Effector memory CD8-positive, alpha-beta T cell (primary cell): ENCODE measurements at regions not wholly inside any gene's neighbourhood (a gene's known extent, or its start where the extent isn't known, plus 50 kb on each side); places are given as distances from the start of the nearest gene placed in this dataset.

Experiments used
- ATAC-seq: fragments of 150-1000 bp; cut with Tn5 transposase; replicated peaks from 2 replicates; pipeline ENCODE4 v1.10.0; 2021; ENCODE audit warnings: mild to moderate bottlenecking, moderate library complexity
- DNase-seq, 3 experiments: peaks; one replicate each; pipeline ENCODE4 v3.0.0; 2021
- H3K27ac Mint-ChIP-seq, 2 donors: one replicate each; pipeline ENCODE4 v1.8.0; 2022; ENCODE audit warnings: mild to moderate bottlenecking in 2 of 2, mixed read lengths in 2 of 2, moderate library complexity in 2 of 2
- H3K27me3 Mint-ChIP-seq, 2 donors: one replicate each; pipeline ENCODE4 v1.8.0; 2022; ENCODE audit warnings: mixed read lengths in 2 of 2
- H3K36me3 Mint-ChIP-seq: one replicate; pipeline ENCODE4 v1.8.0; 2022; ENCODE audit warnings: mild to moderate bottlenecking, moderate library complexity, mixed read lengths; ENCODE audit not compliant: insufficient read depth
- H3K4me1 Mint-ChIP-seq, 2 donors: one replicate each; pipeline ENCODE4 v1.8.0; 2022; ENCODE audit warnings: low read depth in 2 of 2, mixed read lengths in 2 of 2
- H3K4me3 Mint-ChIP-seq, 2 donors: one replicate each; pipeline ENCODE4 v1.8.0; 2022; ENCODE audit warnings: mild to moderate bottlenecking in 2 of 2, mixed read lengths in 2 of 2, moderate library complexity in 2 of 2
- H3K9me3 Mint-ChIP-seq, 2 donors: one replicate each; pipeline ENCODE4 v1.8.0; 2022; ENCODE audit warnings: mixed read lengths in 2 of 2

DNA sequence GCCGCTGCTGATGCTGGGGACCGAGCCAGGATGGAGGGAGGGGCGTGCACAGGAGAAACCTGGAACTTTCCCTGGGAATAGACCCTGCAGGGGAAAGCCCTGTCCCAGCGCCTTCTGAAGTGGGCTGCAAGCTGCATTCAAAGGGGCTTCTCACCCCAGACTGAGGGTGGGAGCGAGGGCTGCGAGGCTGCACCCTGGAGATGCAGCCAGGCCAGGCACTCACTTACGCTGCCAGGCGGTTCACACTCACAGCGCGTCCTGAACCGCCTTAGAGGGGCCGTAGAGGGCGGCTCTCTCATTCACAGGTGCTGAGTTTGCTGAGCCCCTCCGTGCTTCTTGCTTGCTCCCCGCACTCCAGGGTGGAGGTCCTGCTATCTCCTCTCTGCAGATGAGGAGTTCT, 208.5 kb upstream of the C14orf180 start:
- peaks cover 0 to 9% of the 10 kb centered on the region in 2 donors for H3K27me3 Mint-ChIP-seq
- H3K4me1 Mint-ChIP-seq = peaks cover 8% of the 10 kb centered on the region in 2 donors
- no peak overlapping the region for H3K27ac Mint-ChIP-seq
- DNase-seq (no peak), ATAC-seq (no peak)
- H3K36me3 Mint-ChIP-seq = no peaks in the 10 kb centered on the region
- H3K9me3 Mint-ChIP-seq = no peaks in the 10 kb centered on the region
- no peak overlapping the region for H3K4me3 Mint-ChIP-seq

DNA sequence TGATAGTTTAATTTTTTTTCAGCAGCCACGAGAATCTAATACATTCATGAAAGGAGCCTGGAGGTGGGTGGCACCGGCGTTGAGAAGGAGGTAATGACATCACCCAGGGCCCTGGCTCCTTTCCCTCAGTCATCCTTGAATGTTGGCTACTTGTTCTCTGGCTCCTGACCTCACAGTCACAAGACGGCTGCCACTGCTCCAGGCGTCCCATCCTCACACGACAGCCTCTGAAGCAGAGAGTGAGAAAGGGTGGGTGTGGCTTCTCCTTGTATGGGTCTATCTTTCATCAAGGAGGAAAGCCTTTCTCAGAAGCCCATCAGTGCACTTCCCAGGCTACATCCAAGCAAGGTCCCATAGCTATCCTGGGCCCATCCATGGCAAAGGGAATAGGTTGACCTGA, 207.6 kb upstream of the C14orf180 start:
- Mint-ChIP-seq H3K27ac (peak overlapping the region; percentile 31 to 55), H3K4me1 (peaks cover 6 to 8% of the 10 kb centered on the region in 2 donors), H3K36me3 (no peaks in the 10 kb centered on the region), H3K4me3 (no peak overlapping the region), H3K9me3 (no peaks in the 10 kb centered on the region), H3K27me3 (peaks cover 0 to 16% of the 10 kb centered on the region in 2 donors)
- DNase-seq (no peak), ATAC-seq (no peak)

DNA sequence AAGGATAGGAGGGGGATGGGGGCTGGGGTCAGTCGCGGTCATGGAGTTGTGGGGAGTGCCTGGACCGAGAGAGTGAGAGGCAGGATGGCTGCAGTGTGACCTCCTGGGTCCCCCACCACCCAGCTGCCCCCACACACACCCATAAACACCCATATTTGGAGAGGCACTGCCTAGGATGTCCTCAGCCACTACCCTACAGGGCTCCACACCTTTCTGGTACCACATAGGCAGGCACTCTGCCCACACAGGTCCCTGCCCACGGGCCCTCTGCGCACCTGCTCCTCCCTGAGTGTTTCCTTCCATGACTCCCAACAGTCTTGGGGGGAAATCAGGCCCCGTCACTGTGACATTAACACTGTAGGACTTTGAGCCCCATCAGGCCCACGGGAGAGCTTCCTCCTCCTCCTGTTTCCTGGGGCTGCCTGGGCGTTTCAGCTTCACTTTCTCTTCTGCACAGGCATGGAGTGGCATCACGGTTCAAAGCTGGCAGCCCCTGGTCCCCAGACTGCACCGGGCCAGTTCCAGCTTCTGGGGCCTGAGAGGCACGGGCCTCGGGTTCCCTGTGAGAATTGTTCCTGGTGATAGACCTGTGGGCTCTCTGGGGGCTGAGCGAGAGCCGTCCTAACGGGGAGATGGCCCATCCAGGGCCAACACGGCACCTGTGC, 207.0 kb upstream of the C14orf180 start:
- ATAC-seq (no peak), DNase-seq (no peak)
- H3K36me3 Mint-ChIP-seq = no peaks in the 10 kb centered on the region
- H3K4me1 Mint-ChIP-seq = peaks cover 6 to 8% of the 10 kb centered on the region in 2 donors
- H3K9me3 Mint-ChIP-seq = no peaks in the 10 kb centered on the region
- H3K27ac Mint-ChIP-seq = peak overlapping the region; percentile 31 to 55
- no peak overlapping the region for H3K4me3 Mint-ChIP-seq
- H3K27me3 Mint-ChIP-seq = peaks cover 0 to 22% of the 10 kb centered on the region in 2 donors

DNA sequence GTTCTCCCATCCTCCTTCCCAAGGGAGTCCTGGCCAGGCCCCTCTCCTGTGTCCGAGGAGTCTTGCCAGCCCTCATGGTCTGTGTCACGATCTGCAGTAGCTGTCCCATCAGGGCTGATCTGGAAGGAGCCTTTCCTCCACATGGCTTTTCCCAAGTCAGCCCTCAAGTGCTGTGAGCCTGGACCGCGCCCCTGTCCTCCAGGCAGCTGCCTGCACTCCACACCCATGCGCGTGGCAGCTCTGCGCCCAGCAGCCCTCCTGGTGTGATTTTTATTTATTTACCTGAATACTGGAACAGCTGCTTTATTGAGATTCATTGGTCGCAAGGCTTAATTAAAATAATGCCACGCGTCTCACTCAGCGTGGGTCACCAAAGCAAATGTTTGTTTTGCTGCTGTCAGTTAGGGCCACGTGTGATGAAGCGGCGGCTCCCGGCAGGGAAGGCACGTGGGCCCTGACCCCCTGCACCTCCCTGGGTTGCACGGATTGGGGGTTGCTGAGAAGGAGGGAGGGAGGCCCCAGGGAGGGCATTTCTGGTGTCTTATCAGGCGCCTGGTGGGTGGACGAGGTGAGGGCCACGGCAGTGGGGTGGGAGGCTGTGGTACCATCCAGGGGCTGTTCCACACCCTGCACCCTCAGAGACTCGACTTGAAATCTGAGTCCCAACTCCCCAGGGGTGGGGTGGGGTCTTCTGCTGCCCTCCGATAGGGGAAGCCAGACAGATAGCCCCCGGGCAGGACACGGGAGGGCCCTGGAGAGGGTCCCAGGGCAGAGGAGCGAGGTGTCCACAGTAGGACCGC, 206.3 kb upstream of the C14orf180 start:
- ATAC-seq = no peak
- Mint-ChIP-seq H3K36me3 (no peaks in the 10 kb centered on the region), H3K4me1 (peaks cover 6 to 8% of the 10 kb centered on the region in 2 donors), H3K27me3 (peaks cover 0 to 27% of the 10 kb centered on the region in 2 donors), H3K9me3 (no peaks in the 10 kb centered on the region), H3K27ac (no peak overlapping the region), H3K4me3 (no peak overlapping the region)
- no peak for DNase-seq

DNA sequence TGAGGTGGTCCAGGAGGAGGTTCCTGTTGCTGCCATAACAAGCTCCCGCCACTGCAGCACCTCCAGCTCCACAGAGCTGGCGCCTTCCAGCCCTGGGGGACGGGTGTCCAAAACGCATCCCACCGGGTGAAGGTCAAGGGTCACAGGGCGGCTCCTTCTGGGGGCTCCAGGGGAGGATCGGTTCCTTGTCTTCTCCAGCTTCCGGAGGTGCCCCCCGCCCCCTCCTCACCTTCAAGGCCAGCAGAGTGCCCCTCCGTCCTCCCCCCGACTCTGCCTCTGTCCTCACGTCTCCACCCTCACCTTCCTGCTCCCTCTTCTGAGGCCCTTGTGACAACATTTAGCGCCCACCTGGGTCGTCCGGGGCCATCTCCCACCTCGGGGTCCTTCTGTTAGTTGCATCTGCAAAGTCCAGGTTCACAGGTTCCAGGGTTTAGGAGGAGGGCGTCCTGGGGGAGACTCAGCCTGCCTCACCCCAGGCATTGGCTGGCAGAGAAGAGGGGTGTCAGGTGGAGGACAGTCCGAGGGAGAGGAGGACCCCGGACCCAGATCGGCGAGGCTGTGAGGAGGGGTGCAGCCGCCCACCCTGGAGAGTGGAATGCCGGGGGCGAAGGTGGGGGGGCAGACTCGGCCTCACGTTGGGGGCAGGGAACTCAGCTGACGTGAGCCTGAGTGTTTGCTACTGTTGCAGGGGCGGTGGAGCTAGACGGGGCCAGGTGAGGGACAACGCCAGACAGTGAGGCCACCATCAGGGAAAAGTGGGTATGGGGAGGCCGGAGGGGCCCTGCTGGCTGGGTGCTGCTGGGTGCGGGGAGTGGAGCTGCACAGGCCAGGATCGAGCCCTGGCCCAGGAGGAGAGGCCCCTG, 205.5 kb upstream of the C14orf180 start:
- Mint-ChIP-seq H3K36me3 (no peaks in the 10 kb centered on the region), H3K9me3 (no peaks in the 10 kb centered on the region), H3K27me3 (peaks cover 0 to 27% of the 10 kb centered on the region in 2 donors), H3K4me3 (no peak overlapping the region), H3K4me1 (peaks cover 6 to 8% of the 10 kb centered on the region in 2 donors), H3K27ac (no peak overlapping the region)
- ATAC-seq (no peak), DNase-seq (no peak)

DNA sequence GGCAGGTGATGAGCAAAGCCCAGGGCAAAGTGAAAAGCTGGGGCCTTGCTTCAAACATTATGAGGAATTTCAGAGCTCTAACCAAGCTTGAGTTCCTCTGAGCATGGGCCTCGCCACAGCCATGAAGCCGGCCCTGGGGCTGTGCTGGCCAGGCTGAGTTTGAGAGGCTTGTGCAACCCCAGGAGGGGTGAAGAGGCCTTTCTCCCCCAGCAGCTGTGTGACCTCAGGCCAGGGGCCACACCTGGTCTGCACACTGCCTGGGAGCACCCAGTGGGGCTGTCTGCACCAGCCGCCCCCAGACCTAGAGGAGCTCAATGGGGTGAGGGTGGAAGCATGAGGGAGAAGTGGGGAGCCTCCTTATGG, 204.9 kb upstream of the C14orf180 start:
- Mint-ChIP-seq H3K9me3 (no peaks in the 10 kb centered on the region), H3K4me1 (peaks cover 6 to 8% of the 10 kb centered on the region in 2 donors), H3K4me3 (no peak overlapping the region), H3K27ac (peak overlapping the region in 1 of 2 donors; percentile 33), H3K36me3 (no peaks in the 10 kb centered on the region), H3K27me3 (peaks cover 0 to 23% of the 10 kb centered on the region in 2 donors)
- DNase-seq (no peak), ATAC-seq (no peak)

DNA sequence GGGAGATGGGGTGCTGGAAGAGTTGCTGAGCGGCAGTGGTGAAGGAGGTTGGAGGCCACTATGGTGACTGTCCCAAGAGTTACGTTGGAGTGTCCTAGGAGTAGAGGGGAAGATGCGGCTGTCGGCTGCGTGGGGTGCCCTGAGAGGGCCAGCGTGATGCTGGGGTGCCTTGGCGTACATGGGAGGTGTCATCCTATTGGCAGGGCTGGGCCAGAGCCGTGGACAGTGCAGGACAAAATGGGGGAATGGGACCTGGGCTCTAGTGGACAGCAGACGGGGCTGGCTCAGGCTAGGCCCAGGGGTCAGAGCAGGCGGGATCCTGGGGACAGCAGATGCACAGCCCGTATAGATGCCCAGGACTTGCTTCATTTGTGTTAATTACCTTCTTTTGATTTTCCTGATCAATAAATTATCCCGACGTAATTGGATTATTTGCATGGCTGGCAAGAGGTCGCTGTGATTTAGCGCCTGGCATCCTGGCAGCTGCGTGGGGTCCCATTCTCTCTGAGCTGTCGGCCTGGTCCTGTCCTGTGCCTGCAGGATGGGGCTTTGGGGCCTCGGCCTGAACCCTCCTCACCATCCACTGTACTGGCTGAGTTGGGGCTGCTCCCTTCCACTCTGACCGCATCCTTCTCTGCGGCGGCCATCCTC, 203.9 kb upstream of the C14orf180 start:
- no peak overlapping the region for H3K27ac Mint-ChIP-seq
- no peak overlapping the region for H3K4me3 Mint-ChIP-seq
- H3K27me3 Mint-ChIP-seq = peaks cover 0 to 18% of the 10 kb centered on the region in 2 donors
- no peaks in the 10 kb centered on the region for H3K9me3 Mint-ChIP-seq
- H3K36me3 Mint-ChIP-seq = no peaks in the 10 kb centered on the region
- DNase-seq = no peak
- peaks cover 3 to 8% of the 10 kb centered on the region in 2 donors for H3K4me1 Mint-ChIP-seq
- ATAC-seq = no peak

DNA sequence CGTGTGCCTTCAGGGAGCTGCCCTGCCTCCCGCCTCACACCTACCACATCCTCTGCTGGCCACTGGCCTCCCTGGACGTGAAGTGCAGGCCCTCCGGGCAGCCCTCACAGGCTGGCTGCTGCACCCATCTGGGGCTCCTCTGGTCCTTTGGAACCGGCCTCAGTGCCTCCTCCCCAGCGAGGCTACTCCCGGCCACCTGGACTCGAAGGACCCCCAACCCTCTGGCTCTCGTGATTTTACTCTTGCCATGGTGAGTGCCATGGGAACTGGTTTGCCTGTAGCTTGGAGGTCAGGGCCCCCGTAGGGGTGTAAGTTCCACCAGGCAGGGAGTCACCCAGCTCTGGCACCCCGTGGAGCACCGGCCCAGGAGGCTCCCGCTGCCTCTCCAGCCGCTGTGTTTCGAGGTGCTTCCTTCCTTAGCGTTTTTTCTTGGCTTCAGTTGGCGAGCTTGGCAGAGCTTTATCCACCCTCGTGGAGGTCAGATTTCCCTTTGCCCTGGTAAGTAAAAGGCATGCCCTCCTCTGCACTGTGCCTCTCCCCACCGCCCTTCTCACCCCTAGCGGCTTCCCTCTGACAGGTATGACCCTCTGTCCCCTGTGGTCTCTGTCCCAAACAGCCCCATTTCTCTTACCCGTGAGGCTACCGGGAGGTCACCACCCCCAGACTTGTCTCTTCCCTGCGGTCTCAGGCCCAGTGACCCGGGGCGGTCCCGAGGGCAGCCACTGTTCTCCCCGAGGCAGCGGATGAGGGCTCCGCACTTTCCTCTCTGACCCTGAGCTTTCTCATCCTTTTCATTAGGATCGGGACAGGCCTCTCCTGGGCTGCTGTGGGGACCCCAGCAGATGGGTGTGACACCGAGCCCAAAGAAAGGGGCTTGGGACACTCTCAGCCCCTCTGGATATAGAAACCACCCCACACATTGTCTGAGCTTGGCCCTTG, 203.1 kb upstream of the C14orf180 start:
- peak overlapping the region in 1 of 2 donors; percentile 41 for H3K27ac Mint-ChIP-seq
- no peaks in the 10 kb centered on the region for H3K36me3 Mint-ChIP-seq
- H3K9me3 Mint-ChIP-seq = peaks cover 5 to 6% of the 10 kb centered on the region in 2 donors
- peaks cover 5 to 18% of the 10 kb centered on the region in 2 donors for H3K27me3 Mint-ChIP-seq
- DNase-seq = no peak
- H3K4me1 Mint-ChIP-seq = peaks cover 3 to 8% of the 10 kb centered on the region in 2 donors
- no peak for ATAC-seq
- no peak overlapping the region for H3K4me3 Mint-ChIP-seq

DNA sequence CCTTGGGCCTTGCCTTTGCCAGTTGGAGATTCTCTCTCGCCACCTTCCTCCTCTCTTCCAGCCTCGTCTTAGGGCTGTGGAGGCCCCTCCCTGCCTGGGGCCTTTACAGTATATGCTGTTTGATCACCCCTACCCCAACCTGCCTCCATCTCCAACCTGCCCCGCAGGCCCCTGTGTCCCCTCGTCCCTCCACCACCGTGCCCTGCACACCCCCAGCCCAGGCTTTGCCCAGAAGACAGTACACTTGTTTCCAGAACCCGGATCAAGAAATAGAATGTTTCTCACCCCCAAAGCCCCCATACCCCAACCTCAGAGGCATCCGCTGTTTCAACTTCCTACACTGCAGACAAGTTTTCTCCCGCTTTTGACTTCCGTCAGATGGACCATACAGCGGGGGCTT, 202.3 kb upstream of the C14orf180 start:
- no peak for ATAC-seq
- peaks cover 3 to 8% of the 10 kb centered on the region in 2 donors for H3K4me1 Mint-ChIP-seq
- H3K4me3 Mint-ChIP-seq = no peak overlapping the region
- peaks cover 7 to 11% of the 10 kb centered on the region in 2 donors for H3K9me3 Mint-ChIP-seq
- peaks cover 8 to 18% of the 10 kb centered on the region in 2 donors for H3K27me3 Mint-ChIP-seq
- no peak for DNase-seq
- peak overlapping the region in 1 of 2 donors; percentile 41 for H3K27ac Mint-ChIP-seq
- no peaks in the 10 kb centered on the region for H3K36me3 Mint-ChIP-seq

DNA sequence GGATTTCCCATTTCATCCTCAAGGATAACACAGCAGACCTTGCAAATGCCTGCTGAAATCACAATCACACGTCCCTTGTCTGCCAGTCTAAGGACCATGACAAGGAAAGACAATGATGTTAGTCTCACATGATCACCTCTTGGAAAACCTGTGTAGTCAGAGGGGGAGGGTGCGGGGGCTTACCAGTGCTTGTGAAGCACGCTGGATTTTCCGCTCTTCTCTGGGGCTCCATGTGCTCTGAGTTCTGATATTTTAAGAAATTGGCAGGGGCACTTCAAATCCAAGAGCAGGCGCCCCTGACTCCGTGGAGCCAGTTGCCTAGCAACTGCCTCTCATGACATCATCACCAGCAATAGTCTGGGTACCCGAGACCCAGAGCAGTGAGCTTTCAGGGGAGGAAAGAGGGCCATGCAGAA, 200.9 kb upstream of the C14orf180 start:
- ATAC-seq = no peak

DNA sequence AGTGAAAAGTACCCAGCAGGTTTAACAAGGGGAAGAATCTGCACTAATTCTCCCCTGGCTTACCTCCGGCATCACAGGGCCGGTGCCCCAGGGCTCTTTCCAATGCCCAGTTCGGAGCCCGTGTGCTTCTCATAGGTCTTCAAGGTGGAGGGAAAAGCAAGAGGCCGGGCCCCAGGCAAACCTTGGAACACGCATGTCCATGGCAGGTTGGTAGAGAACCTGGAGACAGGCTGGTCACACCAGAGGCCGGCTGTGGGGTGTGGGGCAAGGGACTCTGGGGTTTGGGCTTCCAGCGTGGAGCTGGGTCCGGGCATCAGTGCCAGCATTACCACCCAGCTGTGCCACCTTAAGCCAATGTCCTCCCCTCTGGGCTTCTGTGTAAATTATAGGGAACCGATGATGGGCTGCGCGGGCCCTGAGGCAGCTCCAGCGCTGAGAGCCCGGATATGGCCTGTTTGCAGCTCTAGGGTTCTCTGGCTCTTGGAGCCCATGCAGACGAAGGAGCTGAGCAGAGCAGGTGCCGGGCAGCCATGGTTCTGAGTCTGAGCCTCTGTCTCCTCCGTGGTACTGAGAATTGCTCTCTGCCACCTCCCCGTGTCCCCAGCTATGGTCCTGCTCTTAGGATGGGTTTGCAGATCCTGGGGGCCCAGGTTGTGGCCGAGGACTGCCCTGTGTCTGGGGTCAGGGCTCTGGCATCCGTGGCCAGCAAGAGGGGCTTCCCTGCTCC, 197.0 kb upstream of the C14orf180 start:
- peaks cover 5% of the 10 kb centered on the region in 2 donors for H3K4me1 Mint-ChIP-seq
- H3K27me3 Mint-ChIP-seq = peaks cover 8 to 12% of the 10 kb centered on the region in 2 donors
- H3K9me3 Mint-ChIP-seq = peaks cover 7 to 11% of the 10 kb centered on the region in 2 donors
- no peak for ATAC-seq
- H3K4me3 Mint-ChIP-seq = no peak overlapping the region
- no peaks in the 10 kb centered on the region for H3K36me3 Mint-ChIP-seq
- H3K27ac Mint-ChIP-seq = no peak overlapping the region
- DNase-seq = no peak

More for the DNA sequence above, 200.9 kb upstream of the C14orf180 start:
- Mint-ChIP-seq H3K4me3 (no peak overlapping the region), H3K4me1 (no peaks in the 10 kb centered on the region), H3K27me3 (peaks cover 8 to 18% of the 10 kb centered on the region in 2 donors), H3K27ac (no peak overlapping the region), H3K36me3 (no peaks in the 10 kb centered on the region), H3K9me3 (peaks cover 7 to 11% of the 10 kb centered on the region in 2 donors)
- DNase-seq = no peak
